ENCODE measurements at regions not wholly inside any gene's neighbourhood (a gene's known extent, or its start where the extent isn't known, plus 50 kb on each side); places are given as distances from the start of the nearest gene placed in this dataset.

DNA sequence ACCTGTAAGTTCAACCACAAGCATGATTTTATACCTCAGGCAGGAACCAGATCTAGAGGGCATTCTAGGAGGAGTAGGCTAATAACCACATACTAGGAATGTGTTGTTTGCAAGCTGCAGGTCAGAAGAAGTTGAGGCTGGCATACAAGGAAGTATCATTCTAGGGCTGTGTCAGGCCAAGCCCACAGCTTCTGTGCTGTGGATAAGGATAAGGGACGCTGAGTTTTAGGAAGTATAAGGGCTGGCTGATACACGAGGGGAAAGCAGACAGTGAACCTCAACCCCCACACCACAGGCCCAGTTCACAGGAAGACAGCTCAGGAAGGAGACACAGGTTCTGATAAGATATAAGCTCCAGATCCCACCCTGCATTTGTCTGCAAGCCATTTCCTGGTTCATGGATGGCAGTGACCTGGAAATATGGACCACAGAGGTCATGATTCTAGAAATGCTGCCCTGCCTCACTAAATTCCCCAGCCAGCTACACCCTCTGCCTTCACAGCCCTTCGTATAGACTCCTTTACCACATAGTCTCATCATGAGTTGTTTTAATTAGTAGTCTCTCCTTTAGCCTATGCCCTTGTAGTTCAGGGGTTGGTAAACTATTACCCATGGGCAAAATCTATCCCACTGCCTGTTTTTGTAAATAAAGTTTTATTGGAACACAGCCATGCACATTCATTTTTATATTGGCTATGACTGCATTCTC lies 260.7 kb downstream of the OPA1 start:
- TF ChIP-seq CBX3 (IDR thresholded peaks at IDR 0.05; ENCODE audit: low read depth), result no peak
- TF ChIP-seq, protein P1, sequence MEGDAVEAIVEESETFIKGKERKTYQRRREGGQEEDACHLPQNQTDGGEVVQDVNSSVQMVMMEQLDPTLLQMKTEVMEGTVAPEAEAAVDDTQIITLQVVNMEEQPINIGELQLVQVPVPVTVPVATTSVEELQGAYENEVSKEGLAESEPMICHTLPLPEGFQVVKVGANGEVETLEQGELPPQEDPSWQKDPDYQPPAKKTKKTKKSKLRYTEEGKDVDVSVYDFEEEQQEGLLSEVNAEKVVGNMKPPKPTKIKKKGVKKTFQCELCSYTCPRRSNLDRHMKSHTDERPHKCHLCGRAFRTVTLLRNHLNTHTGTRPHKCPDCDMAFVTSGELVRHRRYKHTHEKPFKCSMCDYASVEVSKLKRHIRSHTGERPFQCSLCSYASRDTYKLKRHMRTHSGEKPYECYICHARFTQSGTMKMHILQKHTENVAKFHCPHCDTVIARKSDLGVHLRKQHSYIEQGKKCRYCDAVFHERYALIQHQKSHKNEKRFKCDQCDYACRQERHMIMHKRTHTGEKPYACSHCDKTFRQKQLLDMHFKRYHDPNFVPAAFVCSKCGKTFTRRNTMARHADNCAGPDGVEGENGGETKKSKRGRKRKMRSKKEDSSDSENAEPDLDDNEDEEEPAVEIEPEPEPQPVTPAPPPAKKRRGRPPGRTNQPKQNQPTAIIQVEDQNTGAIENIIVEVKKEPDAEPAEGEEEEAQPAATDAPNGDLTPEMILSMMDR (IDR thresholded peaks at IDR 0.05 in 2 of 3, conservative IDR thresholded peaks at IDR 0.05 in 1 of 3; ENCODE audit: borderline replicate concordance in 1 of 3, insufficient read depth in 1 of 3, low read depth in 2 of 3, low read length in 2 of 3), result no peak
- no peak for TF ChIP-seq EZH2 (IDR thresholded peaks at IDR 0.05)
- TF ChIP-seq, protein P2, sequence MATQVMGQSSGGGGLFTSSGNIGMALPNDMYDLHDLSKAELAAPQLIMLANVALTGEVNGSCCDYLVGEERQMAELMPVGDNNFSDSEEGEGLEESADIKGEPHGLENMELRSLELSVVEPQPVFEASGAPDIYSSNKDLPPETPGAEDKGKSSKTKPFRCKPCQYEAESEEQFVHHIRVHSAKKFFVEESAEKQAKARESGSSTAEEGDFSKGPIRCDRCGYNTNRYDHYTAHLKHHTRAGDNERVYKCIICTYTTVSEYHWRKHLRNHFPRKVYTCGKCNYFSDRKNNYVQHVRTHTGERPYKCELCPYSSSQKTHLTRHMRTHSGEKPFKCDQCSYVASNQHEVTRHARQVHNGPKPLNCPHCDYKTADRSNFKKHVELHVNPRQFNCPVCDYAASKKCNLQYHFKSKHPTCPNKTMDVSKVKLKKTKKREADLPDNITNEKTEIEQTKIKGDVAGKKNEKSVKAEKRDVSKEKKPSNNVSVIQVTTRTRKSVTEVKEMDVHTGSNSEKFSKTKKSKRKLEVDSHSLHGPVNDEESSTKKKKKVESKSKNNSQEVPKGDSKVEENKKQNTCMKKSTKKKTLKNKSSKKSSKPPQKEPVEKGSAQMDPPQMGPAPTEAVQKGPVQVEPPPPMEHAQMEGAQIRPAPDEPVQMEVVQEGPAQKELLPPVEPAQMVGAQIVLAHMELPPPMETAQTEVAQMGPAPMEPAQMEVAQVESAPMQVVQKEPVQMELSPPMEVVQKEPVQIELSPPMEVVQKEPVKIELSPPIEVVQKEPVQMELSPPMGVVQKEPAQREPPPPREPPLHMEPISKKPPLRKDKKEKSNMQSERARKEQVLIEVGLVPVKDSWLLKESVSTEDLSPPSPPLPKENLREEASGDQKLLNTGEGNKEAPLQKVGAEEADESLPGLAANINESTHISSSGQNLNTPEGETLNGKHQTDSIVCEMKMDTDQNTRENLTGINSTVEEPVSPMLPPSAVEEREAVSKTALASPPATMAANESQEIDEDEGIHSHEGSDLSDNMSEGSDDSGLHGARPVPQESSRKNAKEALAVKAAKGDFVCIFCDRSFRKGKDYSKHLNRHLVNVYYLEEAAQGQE (IDR thresholded peaks at IDR 0.05; ENCODE audit: low read depth), result no peak
- TF ChIP-seq JUND (IDR thresholded peaks at IDR 0.05), result no peak
- TF ChIP-seq POLR2A (IDR thresholded peaks at IDR 0.05; ENCODE audit: borderline replicate concordance, extremely low read depth, insufficient read depth, insufficient read length), result no peak
- TF ChIP-seq, protein P3, sequence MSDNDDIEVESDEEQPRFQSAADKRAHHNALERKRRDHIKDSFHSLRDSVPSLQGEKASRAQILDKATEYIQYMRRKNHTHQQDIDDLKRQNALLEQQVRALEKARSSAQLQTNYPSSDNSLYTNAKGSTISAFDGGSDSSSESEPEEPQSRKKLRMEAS (IDR thresholded peaks at IDR 0.05), result no peak
